GM18951 (cell line): ENCODE measurements at regions not wholly inside any gene's neighbourhood (a gene's known extent, or its start where the extent isn't known, plus 50 kb on each side); places are given as distances from the start of the nearest gene placed in this dataset.
"Not testable (repeated sequence)": the region's sequence is repeated elsewhere in the genome, so short reads cannot be mapped to it uniquely, and the experiment has no call there.

Experiments
- POLR2A ChIP-seq: IDR thresholded peaks from 4 replicates; pipeline ENCODE4 v1.6.1; 2011; ENCODE audit warnings: mild to moderate bottlenecking; ENCODE audit not compliant: insufficient read length, insufficient read depth; ENCODE audit errors: extremely low read depth
- in situ Hi-C: fragments of 300-500 bp; cut with MboI; formaldehyde crosslinking; loops from one replicate; pipeline ENCODE4 v1.12.0; 2022; ENCODE audit warnings: low sequenced_read_pairs, mixed read lengths, inconsistent platforms; ENCODE audit not compliant: unreplicated experiment

DNA sequence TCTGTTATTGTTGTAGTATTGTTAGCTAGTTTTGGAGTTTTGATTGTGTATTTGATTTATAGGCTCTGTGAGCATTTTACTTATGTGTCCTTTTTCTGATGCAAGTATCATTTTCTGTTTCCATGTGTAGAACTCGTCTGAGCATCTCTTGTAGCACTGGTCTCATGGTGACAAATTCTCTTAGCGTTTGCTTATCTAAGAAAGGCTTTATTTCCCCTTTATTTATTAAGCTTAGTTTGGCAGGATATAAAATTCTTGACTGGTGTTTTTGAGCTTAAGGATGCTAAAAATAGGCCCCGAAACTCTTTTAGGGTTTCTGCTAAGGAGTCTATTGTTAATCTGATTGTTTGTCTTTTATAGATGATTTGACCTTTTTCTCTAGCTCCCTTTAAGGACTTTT lies 57.6 kb upstream of the THUMPD2 start:
- in situ Hi-C loops = no loop called here
- TF ChIP-seq POLR2A = no peak

DNA sequence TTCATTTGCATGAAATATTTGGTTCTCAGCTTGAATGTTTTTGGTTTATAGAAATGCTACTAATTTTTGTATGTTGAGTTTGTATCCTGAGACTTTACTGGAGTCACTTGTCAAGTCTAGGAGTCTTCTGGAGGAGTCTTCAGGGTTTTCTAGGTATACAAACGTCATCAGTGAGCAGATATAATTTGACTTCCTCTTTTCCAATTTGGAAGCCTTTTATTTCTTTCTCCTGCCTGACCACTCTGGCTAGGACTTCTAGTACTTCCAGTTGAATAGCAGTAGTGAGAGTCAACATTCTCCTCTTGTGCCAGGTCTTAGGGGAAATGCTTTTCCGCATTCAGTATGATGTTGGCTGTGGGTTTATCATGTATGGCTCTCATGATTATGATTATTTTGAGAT lies 55.4 kb upstream of the THUMPD2 start:
- in situ Hi-C loops = no loop called here
- no peak for TF ChIP-seq POLR2A

DNA sequence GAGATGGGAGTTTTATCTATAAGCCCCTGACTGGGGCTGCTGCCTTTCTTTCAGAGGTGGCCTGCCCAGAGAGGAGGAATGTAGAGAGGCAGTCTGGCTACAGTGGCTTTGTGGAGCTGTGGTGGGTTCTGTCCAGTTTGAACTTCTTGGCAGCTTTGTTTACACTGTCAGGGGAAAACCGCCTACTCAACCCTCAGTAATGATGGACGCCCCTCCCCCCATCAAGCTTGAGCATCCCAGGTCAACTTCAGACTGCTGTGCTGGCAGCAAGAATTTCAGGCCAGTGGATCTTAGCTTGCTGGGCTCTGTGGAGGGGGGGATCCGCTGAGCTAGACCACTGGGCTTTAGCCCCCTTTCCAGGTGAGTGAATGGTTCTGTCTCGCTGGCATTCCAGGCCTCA lies 51.6 kb upstream of the THUMPD2 start:
- in situ Hi-C loops = not testable (repeated sequence)
